ENCODE measurements at regions not wholly inside any gene's neighbourhood (a gene's known extent, or its start where the extent isn't known, plus 50 kb on each side); places are given as distances from the start of the nearest gene placed in this dataset.

DNA sequence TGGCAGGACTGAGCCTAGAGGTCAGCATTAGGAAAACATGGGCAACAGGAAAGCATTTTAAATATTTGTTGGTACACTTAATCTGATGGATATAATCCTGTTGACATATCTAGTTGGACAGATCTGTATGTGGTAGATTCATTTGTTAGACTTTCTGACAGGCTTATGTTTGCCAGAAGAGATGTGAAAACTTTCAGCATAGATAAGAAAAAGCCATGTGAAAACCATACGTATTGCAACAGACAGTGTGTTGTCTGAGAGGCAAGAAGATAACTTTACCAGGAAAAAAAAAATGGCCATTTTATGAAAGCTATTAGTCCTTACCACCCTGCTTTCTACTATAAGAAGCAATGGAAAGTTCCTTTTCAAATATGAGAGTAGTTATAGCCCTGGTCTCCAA is 1902.2 kb upstream of the C9orf72 start:
- no TSS peak for BruUV-seq (replicated peaks)
- ATAC-seq: no peak
- TF ChIP-seq NCOA2 (IDR thresholded peaks at IDR 0.05; ENCODE audit: partially characterized antibody in 2 of 2) (no peak), RBFOX2 (IDR thresholded peaks at IDR 0.05; ENCODE audit: low read depth, low read length) (no peak), ZNF551 (CRISPR knock-in tag; IDR thresholded peaks at IDR 0.05) (no peak), ZFP1 (CRISPR knock-in tag; IDR thresholded peaks at IDR 0.05) (no peak), HOXB6 (CRISPR knock-in tag; IDR thresholded peaks at IDR 0.05; ENCODE audit: borderline replicate concordance) (no peak), MYC (IDR thresholded peaks at IDR 0.05; ENCODE audit: low read depth, low read length) (no peak), MYC (CRISPR knock-in tag; IDR thresholded peaks at IDR 0.05; ENCODE audit: borderline replicate concordance, low read depth) (no peak), SMAD2 (IDR thresholded peaks at IDR 0.05; ENCODE audit: low read depth, low read length) (no peak), ADNP (tag; IDR thresholded peaks at IDR 0.05) (no peak), NUFIP1 (IDR thresholded peaks at IDR 0.05; ENCODE audit: partially characterized antibody) (no peak), RBM25 (IDR thresholded peaks at IDR 0.05; ENCODE audit: low read depth, low read length, severe bottlenecking) (no peak), NR2C1 (IDR thresholded peaks at IDR 0.05) (no peak), NR2C1 (tag; IDR thresholded peaks at IDR 0.05) (no peak)
- TF ChIP-seq, protein P1, sequence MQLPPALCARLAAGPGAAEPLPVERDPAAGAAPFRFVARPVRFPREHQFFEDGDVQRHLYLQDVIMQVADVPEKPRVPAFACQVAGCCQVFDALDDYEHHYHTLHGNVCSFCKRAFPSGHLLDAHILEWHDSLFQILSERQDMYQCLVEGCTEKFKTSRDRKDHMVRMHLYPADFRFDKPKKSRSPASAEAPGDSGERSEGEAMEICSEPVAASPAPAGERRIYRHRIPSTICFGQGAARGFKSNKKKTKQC (CRISPR knock-in tag; IDR thresholded peaks at IDR 0.05): no peak
- TF ChIP-seq, protein P2, sequence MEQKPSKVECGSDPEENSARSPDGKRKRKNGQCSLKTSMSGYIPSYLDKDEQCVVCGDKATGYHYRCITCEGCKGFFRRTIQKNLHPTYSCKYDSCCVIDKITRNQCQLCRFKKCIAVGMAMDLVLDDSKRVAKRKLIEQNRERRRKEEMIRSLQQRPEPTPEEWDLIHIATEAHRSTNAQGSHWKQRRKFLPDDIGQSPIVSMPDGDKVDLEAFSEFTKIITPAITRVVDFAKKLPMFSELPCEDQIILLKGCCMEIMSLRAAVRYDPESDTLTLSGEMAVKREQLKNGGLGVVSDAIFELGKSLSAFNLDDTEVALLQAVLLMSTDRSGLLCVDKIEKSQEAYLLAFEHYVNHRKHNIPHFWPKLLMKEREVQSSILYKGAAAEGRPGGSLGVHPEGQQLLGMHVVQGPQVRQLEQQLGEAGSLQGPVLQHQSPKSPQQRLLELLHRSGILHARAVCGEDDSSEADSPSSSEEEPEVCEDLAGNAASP (IDR thresholded peaks at IDR 0.05): no peak
- TF ChIP-seq, protein P3, sequence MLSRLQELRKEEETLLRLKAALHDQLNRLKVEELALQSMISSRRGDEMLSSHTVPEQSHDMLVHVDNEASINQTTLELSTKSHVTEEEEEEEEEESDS (CRISPR knock-in tag; IDR thresholded peaks at IDR 0.05): no peak
- TF ChIP-seq, protein P4, sequence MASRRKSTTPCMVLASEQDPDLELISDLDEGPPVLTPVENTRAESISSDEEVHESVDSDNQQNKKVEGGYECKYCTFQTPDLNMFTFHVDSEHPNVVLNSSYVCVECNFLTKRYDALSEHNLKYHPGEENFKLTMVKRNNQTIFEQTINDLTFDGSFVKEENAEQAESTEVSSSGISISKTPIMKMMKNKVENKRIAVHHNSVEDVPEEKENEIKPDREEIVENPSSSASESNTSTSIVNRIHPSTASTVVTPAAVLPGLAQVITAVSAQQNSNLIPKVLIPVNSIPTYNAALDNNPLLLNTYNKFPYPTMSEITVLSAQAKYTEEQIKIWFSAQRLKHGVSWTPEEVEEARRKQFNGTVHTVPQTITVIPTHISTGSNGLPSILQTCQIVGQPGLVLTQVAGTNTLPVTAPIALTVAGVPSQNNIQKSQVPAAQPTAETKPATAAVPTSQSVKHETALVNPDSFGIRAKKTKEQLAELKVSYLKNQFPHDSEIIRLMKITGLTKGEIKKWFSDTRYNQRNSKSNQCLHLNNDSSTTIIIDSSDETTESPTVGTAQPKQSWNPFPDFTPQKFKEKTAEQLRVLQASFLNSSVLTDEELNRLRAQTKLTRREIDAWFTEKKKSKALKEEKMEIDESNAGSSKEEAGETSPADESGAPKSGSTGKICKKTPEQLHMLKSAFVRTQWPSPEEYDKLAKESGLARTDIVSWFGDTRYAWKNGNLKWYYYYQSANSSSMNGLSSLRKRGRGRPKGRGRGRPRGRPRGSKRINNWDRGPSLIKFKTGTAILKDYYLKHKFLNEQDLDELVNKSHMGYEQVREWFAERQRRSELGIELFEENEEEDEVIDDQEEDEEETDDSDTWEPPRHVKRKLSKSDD (conservative IDR thresholded peaks at IDR 0.05; ENCODE audit: low read length): no peak
- TF ChIP-seq, protein P5, sequence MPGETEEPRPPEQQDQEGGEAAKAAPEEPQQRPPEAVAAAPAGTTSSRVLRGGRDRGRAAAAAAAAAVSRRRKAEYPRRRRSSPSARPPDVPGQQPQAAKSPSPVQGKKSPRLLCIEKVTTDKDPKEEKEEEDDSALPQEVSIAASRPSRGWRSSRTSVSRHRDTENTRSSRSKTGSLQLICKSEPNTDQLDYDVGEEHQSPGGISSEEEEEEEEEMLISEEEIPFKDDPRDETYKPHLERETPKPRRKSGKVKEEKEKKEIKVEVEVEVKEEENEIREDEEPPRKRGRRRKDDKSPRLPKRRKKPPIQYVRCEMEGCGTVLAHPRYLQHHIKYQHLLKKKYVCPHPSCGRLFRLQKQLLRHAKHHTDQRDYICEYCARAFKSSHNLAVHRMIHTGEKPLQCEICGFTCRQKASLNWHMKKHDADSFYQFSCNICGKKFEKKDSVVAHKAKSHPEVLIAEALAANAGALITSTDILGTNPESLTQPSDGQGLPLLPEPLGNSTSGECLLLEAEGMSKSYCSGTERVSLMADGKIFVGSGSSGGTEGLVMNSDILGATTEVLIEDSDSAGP (CRISPR knock-in tag; IDR thresholded peaks at IDR 0.05): no peak

More for the DNA sequence above, 1902.2 kb upstream of the C9orf72 start:
- no peak overlapping the region for H2AFZ ChIP-seq (ENCODE audit: low read depth, low read length)
- in situ Hi-C loops (cut with MboI) (no loop called here), intact Hi-C loops (cut with micrococcal nuclease) (no loop called here)
- no CpG with 5 or more reads among the region's 1 CpG for WGBS (ENCODE audit: insufficient coverage, low coverage, missing lambda C conversion rate)
- H3K27ac ChIP-seq (ENCODE audit: extremely low read depth, low read depth, low read length): no peak overlapping the region
- H3K4me1 ChIP-seq (replicated peaks in 1 of 2; ENCODE audit: control insufficient read depth in 2 of 2, insufficient read depth in 2 of 2, low read length in 2 of 2): no peaks in the 10 kb centered on the region
- CTCF ChIA-PET (ENCODE audit: low intra/inter-chr PET ratio): no interaction called here
- no peaks in the 10 kb centered on the region for H3K27me3 ChIP-seq (ENCODE audit: control insufficient read depth in 2 of 2, insufficient read depth in 2 of 2, low read length in 2 of 2)
- no peaks in the 10 kb centered on the region for H3K9me1 ChIP-seq (ENCODE audit: control insufficient read depth, insufficient read depth, low read length)
- H3K9ac ChIP-seq (ENCODE audit: insufficient read depth in 1 of 2, low read depth in 2 of 2, low read length in 2 of 2): no peak overlapping the region
- FAIRE-seq (no peak), DNase-seq (ENCODE audit: extremely low read depth in 1 of 4, low spot score in 3 of 4) (no peak)
- POLR2A ChIA-PET: no interaction called here
- H3K79me2 ChIP-seq (ENCODE audit: control insufficient read depth, insufficient read depth, low read length): no peaks in the 10 kb centered on the region
- no peaks in the 10 kb centered on the region for H4K20me1 ChIP-seq (replicated peaks; ENCODE audit: control insufficient read depth, insufficient read depth, low read length)
- no peak overlapping the region for H3K4me3 ChIP-seq
- H3K4me2 ChIP-seq (ENCODE audit: insufficient read depth, low read length): no peak overlapping the region
- H3K36me3 ChIP-seq (ENCODE audit: control insufficient read depth, insufficient read depth, low read length): no peaks in the 10 kb centered on the region
- H3K9me3 ChIP-seq (replicated peaks; ENCODE audit: control insufficient read depth, insufficient read depth, low read depth, low read length): no peaks in the 10 kb centered on the region

Measured in K562 (cell line).